Fibroblast of skin of left biceps (primary cell): ENCODE measurements at regions not wholly inside any gene's neighbourhood (a gene's known extent, or its start where the extent isn't known, plus 50 kb on each side); places are given as distances from the start of the nearest gene placed in this dataset.

Experiments
- DNase-seq, 2 experiments: peaks; one replicate each; pipeline ENCODE4 v3.0.0-alpha.2; 2013; ENCODE audit warnings: low read depth in 2 of 2

- DNase-seq, result no peak
These were observed 290.4 kb upstream of the MON1B start for GRCh38 chr16:76900285-76901263.

- no peak for DNase-seq
These were observed 284.4 kb upstream of the MON1B start for GRCh38 chr16:76906552-76906951.

GRCh38 chr16:76910931-76911330, 280.1 kb upstream of the MON1B start:
- peak; percentile 30 to 46 for DNase-seq

GRCh38 chr16:76913046-76913445, 277.9 kb upstream of the MON1B start:
- DNase-seq, result no peak

GRCh38 chr16:76926042-76926441, 264.9 kb upstream of the MON1B start:
- DNase-seq, result no peak

- DNase-seq, result no peak
These were observed 264.4 kb upstream of the MON1B start for GRCh38 chr16:76926595-76926994.

- no peak for DNase-seq
These were observed 259.8 kb upstream of the MON1B start for GRCh38 chr16:76931186-76931585.

- DNase-seq, result no peak
These were observed 258.3 kb upstream of the MON1B start for GRCh38 chr16:76932541-76933211.

GRCh38 chr16:76940251-76940650, 250.7 kb upstream of the MON1B start:
- DNase-seq, result no peak

- DNase-seq, result no peak
These were observed 249.9 kb upstream of the MON1B start for GRCh38 chr16:76941113-76941512.

GRCh38 chr16:76942089-76942488, 248.9 kb upstream of the MON1B start:
- DNase-seq, result no peak

- DNase-seq, result no peak
These were observed 247.1 kb upstream of the MON1B start for GRCh38 chr16:76943921-76944320.

GRCh38 chr16:76946879-76947278, 244.1 kb upstream of the MON1B start:
- DNase-seq, result peak; percentile 54 to 58

GRCh38 chr16:76947749-76948148, 243.2 kb upstream of the MON1B start:
- no peak for DNase-seq

GRCh38 chr16:76955629-76956028, 235.4 kb upstream of the MON1B start:
- DNase-seq, result no peak

GRCh38 chr16:76956394-76956793, 234.6 kb upstream of the MON1B start:
- DNase-seq, result no peak

GRCh38 chr16:76956841-76957240, 234.1 kb upstream of the MON1B start:
- DNase-seq, result no peak

GRCh38 chr16:76959166-76959565, 231.8 kb upstream of the MON1B start:
- no peak for DNase-seq

- no peak for DNase-seq
These were observed 227.2 kb upstream of the MON1B start for GRCh38 chr16:76963614-76964315.

- no peak for DNase-seq
These were observed 226.4 kb upstream of the MON1B start for GRCh38 chr16:76964464-76965154.

GRCh38 chr16:76970087-76970744, 220.8 kb upstream of the MON1B start:
- no peak for DNase-seq
